GM06990 (cell line): ENCODE measurements at regions not wholly inside any gene's neighbourhood (a gene's known extent, or its start where the extent isn't known, plus 50 kb on each side); places are given as distances from the start of the nearest gene placed in this dataset.
A peak's percentile ranks its signal among the peaks of the same experiment; 100 is the strongest.
"Not testable (repeated sequence)": the region's sequence is repeated elsewhere in the genome, so short reads cannot be mapped to it uniquely, and the experiment has no call there.

Experiments used
- DNase-seq: peaks from one replicate; pipeline ENCODE4 v3.0.0-alpha.2; 2011; ENCODE audit not compliant: insufficient read length; ENCODE audit errors: extremely low read depth
- H3K27me3 ChIP-seq: replicated peaks from 2 replicates; pipeline ENCODE4 v1.6.0; 2011; ENCODE audit warnings: low read length; ENCODE audit not compliant: control insufficient read depth, insufficient read depth
- H3K36me3 ChIP-seq: 2 replicates; pipeline ENCODE4 v1.5.1; 2011; ENCODE audit warnings: low read length; ENCODE audit not compliant: control insufficient read depth, insufficient read depth
- H3K4me3 ChIP-seq: replicated peaks from 2 replicates; pipeline ENCODE4 v1.5.1; 2011; ENCODE audit warnings: low read depth, mild to moderate bottlenecking, control low read depth, low read length
- CTCF ChIP-seq: IDR thresholded peaks from 2 replicates; pipeline ENCODE4 v1.5.1; 2011; ENCODE audit warnings: low read length, control low read depth, mild to moderate bottlenecking, inconsistent platforms; ENCODE audit not compliant: insufficient read depth, poor library complexity, severe bottlenecking

- H3K36me3 ChIP-seq, H3K4me3 ChIP-seq, H3K27me3 ChIP-seq, DNase-seq: not testable (repeated sequence)
These were observed 85.1 kb upstream of the MAP4 start for GRCh38 chr3:48101301-48101650.

- Histone ChIP-seq H3K27me3 (no peaks in the 10 kb centered on the region), H3K36me3 (no peaks in the 10 kb centered on the region), H3K4me3 (no peak overlapping the region)
- no peak for DNase-seq
- no peak for TF ChIP-seq CTCF
These were observed 76.1 kb upstream of the MAP4 start for GRCh38 chr3:48092270-48092669.

- Histone ChIP-seq H3K27me3 (no peaks in the 10 kb centered on the region), H3K36me3 (no peaks in the 10 kb centered on the region), H3K4me3 (no peak overlapping the region)
- no peak for TF ChIP-seq CTCF
- DNase-seq, result no peak
These were observed 74.1 kb upstream of the MAP4 start for GRCh38 chr3:48090166-48090939.

GRCh38 chr3:48088749-48089466, 72.7 kb upstream of the MAP4 start:
- H3K36me3 ChIP-seq, result no peaks in the 10 kb centered on the region
- peak overlapping the region; percentile 90 for H3K4me3 ChIP-seq
- H3K27me3 ChIP-seq, result no peaks in the 10 kb centered on the region
- TF ChIP-seq CTCF, result peak; percentile 1
- DNase-seq, result peak; percentile 99

- H3K36me3 ChIP-seq, result no peaks in the 10 kb centered on the region
- peak overlapping the region; percentile 90 for H3K4me3 ChIP-seq
- H3K27me3 ChIP-seq, result no peaks in the 10 kb centered on the region
- TF ChIP-seq CTCF, result no peak
- no peak for DNase-seq
These were observed 72.0 kb upstream of the MAP4 start for GRCh38 chr3:48088056-48088748.

- no peak for DNase-seq
- no peak for TF ChIP-seq CTCF
- Histone ChIP-seq H3K36me3 (no peaks in the 10 kb centered on the region; the same call in 1 of the 2 replicates), H3K4me3 (peak overlapping the region; percentile 90), H3K27me3 (no peaks in the 10 kb centered on the region)
These were observed 70.5 kb upstream of the MAP4 start for GRCh38 chr3:48086705-48087104.
